H9 (cell line): ENCODE measurements at regions not wholly inside any gene's neighbourhood (a gene's known extent, or its start where the extent isn't known, plus 50 kb on each side); places are given as distances from the start of the nearest gene placed in this dataset.

ENCODE experiments used
- DNase-seq: peaks from one replicate; pipeline ENCODE4 v3.0.0-alpha.2; 2017
- H2AFZ ChIP-seq: one replicate; pipeline ENCODE4 v1.6.1; 2013; ENCODE audit warnings: mild to moderate bottlenecking, low read length, control low read depth, moderate library complexity
- H2AK5ac ChIP-seq: 2 replicates; pipeline ENCODE4 v1.6.1; 2013; ENCODE audit warnings: low read length, control low read depth, mixed read lengths; ENCODE audit not compliant: insufficient read length
- H2BK120ac ChIP-seq: one replicate; pipeline ENCODE4 v1.6.1; 2013; ENCODE audit warnings: low read depth, mild to moderate bottlenecking, low read length, control low read depth, inconsistent platforms; ENCODE audit not compliant: poor library complexity, severe bottlenecking
- H2BK12ac ChIP-seq: 2 replicates; pipeline ENCODE4 v1.6.1; 2013; ENCODE audit warnings: low read length, control low read depth, mixed read lengths, low read depth; ENCODE audit not compliant: insufficient read length
- H2BK15ac ChIP-seq: 2 replicates; pipeline ENCODE4 v1.6.1; 2013; ENCODE audit warnings: low read depth, low read length, control low read depth
- H2BK20ac ChIP-seq: one replicate; pipeline ENCODE4 v1.6.1; 2013; ENCODE audit warnings: low read depth, mild to moderate bottlenecking, low read length, control low read depth, inconsistent platforms; ENCODE audit not compliant: poor library complexity, severe bottlenecking
- H2BK5ac ChIP-seq: 2 replicates; pipeline ENCODE4 v1.6.1; 2013; ENCODE audit warnings: low read length, control low read depth, mixed read lengths; ENCODE audit not compliant: insufficient read length
- H3K14ac ChIP-seq: 2 replicates; pipeline ENCODE4 v1.6.1; 2013; ENCODE audit warnings: low read length, control low read depth; ENCODE audit not compliant: insufficient read depth
- H3K18ac ChIP-seq: 2 replicates; pipeline ENCODE4 v1.6.1; 2013; ENCODE audit warnings: low read depth, mild to moderate bottlenecking, mixed read lengths, low read length, control low read depth; ENCODE audit not compliant: insufficient read length
- H3K23ac ChIP-seq: 2 replicates; pipeline ENCODE4 v1.6.1; 2013; ENCODE audit warnings: low read length, control low read depth, mixed read lengths, low read depth; ENCODE audit not compliant: insufficient read length
- H3K23me2 ChIP-seq: 2 replicates; pipeline ENCODE4 v1.6.1; 2013; ENCODE audit warnings: low read depth, mild to moderate bottlenecking, mixed read lengths, low read length, control low read depth; ENCODE audit not compliant: insufficient read length, poor library complexity, severe bottlenecking
- H3K27ac ChIP-seq: 2 replicates; pipeline ENCODE4 v1.5.1; 2013; ENCODE audit warnings: low read length, control low read depth, mixed read lengths, low read depth; ENCODE audit not compliant: insufficient read length
- H3K27me3 ChIP-seq: 2 replicates; pipeline ENCODE4 v1.6.1; 2013; ENCODE audit warnings: low read length, control low read depth, inconsistent platforms; ENCODE audit not compliant: insufficient read depth
- H3K4ac ChIP-seq: 2 replicates; pipeline ENCODE4 v1.6.1; 2013; ENCODE audit warnings: low read depth, mild to moderate bottlenecking, control low read depth, inconsistent platforms, low read length, moderate library complexity
- H3K4me1 ChIP-seq: 2 replicates; pipeline ENCODE4 v1.6.1; 2013; ENCODE audit warnings: low read length, control low read depth, inconsistent platforms; ENCODE audit not compliant: insufficient read depth
- H3K4me2 ChIP-seq: 2 replicates; pipeline ENCODE4 v1.6.1; 2013; ENCODE audit warnings: low read length, control low read depth, mixed read lengths; ENCODE audit not compliant: insufficient read length, insufficient read depth
- H3K56ac ChIP-seq: 2 replicates; pipeline ENCODE4 v1.6.1; 2013; ENCODE audit warnings: low read depth, mild to moderate bottlenecking, mixed read lengths, low read length, control low read depth; ENCODE audit not compliant: insufficient read length
- H3K79me1 ChIP-seq: 2 replicates; pipeline ENCODE4 v1.6.1; 2013; ENCODE audit warnings: low read depth, mild to moderate bottlenecking, moderate library complexity, low read length, control low read depth, inconsistent platforms; ENCODE audit not compliant: insufficient read depth, poor library complexity, severe bottlenecking
- H3K79me2 ChIP-seq: 2 replicates; pipeline ENCODE4 v1.6.1; 2013; ENCODE audit warnings: low read length, control low read depth, inconsistent platforms; ENCODE audit not compliant: insufficient read depth
- H3K9ac ChIP-seq: 2 replicates; pipeline ENCODE4 v1.6.1; 2013; ENCODE audit warnings: low read length, control low read depth, mixed read lengths; ENCODE audit not compliant: insufficient read length; ENCODE audit errors: extremely low read depth
- H3K9me3 ChIP-seq: one replicate; pipeline ENCODE4 v1.6.1; 2013; ENCODE audit warnings: low read depth, low read length, inconsistent platforms; ENCODE audit not compliant: control insufficient read depth
- H3T11ph ChIP-seq: one replicate; pipeline ENCODE4 v1.6.1; 2013; ENCODE audit warnings: mild to moderate bottlenecking, low read length, control low read depth, inconsistent platforms
- H4K20me1 ChIP-seq: one replicate; pipeline ENCODE4 v1.6.1; 2013; ENCODE audit not compliant: control insufficient read depth, insufficient read length, insufficient read depth
- H4K5ac ChIP-seq: 2 replicates; pipeline ENCODE4 v1.6.1; 2013; ENCODE audit warnings: low read depth, mild to moderate bottlenecking, mixed read lengths, low read length, control low read depth; ENCODE audit not compliant: insufficient read length
- H4K8ac ChIP-seq: replicated peaks from 2 replicates; pipeline ENCODE4 v1.6.1; 2013; ENCODE audit warnings: low read length, control low read depth, mixed read lengths, low read depth; ENCODE audit not compliant: insufficient read length
- H4K91ac ChIP-seq: 2 replicates; pipeline ENCODE4 v1.6.1; 2013; ENCODE audit warnings: low read depth, mild to moderate bottlenecking, moderate library complexity, mixed read lengths, low read length, control low read depth; ENCODE audit not compliant: insufficient read length
- H3K27ac Mint-ChIP-seq, 3 experiments: 2 replicates in 2 of 3; 3 replicates in 1 of 3; pipeline ENCODE4 v1.8.0; 2020 to 2021; ENCODE audit warnings: mixed read lengths in 3 of 3, mild to moderate bottlenecking in 1 of 3, moderate library complexity in 1 of 3
- H3K27me3 Mint-ChIP-seq: 2 replicates; pipeline ENCODE4 v1.8.0; 2021; ENCODE audit warnings: low read depth, mild to moderate bottlenecking, moderate library complexity, mixed read lengths
- H3K36me3 Mint-ChIP-seq, 3 experiments: 2 replicates in 2 of 3; 3 replicates in 1 of 3; pipeline ENCODE4 v1.8.0; 2020 to 2021; ENCODE audit warnings: low read depth in 3 of 3, mixed read lengths in 3 of 3; ENCODE audit not compliant: insufficient read depth in 1 of 3
- H3K4me1 Mint-ChIP-seq, 2 experiments: 2 replicates each; pipeline ENCODE4 v1.8.0; 2020; ENCODE audit warnings: mixed read lengths in 2 of 2
- H3K4me3 Mint-ChIP-seq, 2 experiments: 2 replicates in 1 of 2; 3 replicates in 1 of 2; pipeline ENCODE4 v1.8.0; 2020 to 2021; ENCODE audit warnings: mild to moderate bottlenecking in 2 of 2, mixed read lengths in 2 of 2, moderate library complexity in 1 of 2
- H3K9me3 Mint-ChIP-seq, 2 experiments: 2 replicates in 1 of 2; 3 replicates in 1 of 2; pipeline ENCODE4 v1.8.0; 2020; ENCODE audit warnings: mild to moderate bottlenecking in 2 of 2, mixed read lengths in 2 of 2, moderate library complexity in 1 of 2
- CTCF ChIP-seq: fragments of 200-600 bp; sonication (generic); conservative IDR thresholded peaks from 3 replicates; pipeline ENCODE4 v1.8.0; 2021; ENCODE audit warnings: antibody characterized with exemption, mild to moderate bottlenecking
- WGBS: extraction: QIAGEN DNeasy Blood & Tissue Kit; methylation state at CpG from one replicate; pipeline ENCODE4 v1.1.7; 2013; ENCODE audit warnings: missing lambda C conversion rate, low lambda C conversion rate, mixed read lengths; ENCODE audit not compliant: insufficient read length; ENCODE audit errors: extremely low coverage; 5-methylcytosine and 5-hydroxymethylcytosine counted together

- Histone ChIP-seq H2BK12ac (no peak overlapping the region), H4K8ac (no peak overlapping the region), H4K91ac (no peak overlapping the region), H2AK5ac (no peak overlapping the region), H2BK20ac (no peak overlapping the region), H4K5ac (no peak overlapping the region), H3K4ac (no peak overlapping the region), H3K27ac (no peak overlapping the region), H3K27me3 (no peaks in the 10 kb centered on the region), H3K9me3 (no peaks in the 10 kb centered on the region), H3K9ac (no peak overlapping the region), H3K14ac (no peak overlapping the region), H3K18ac (no peak overlapping the region), H2BK15ac (no peak overlapping the region), H3K56ac (no peak overlapping the region), H2BK5ac (no peak overlapping the region), H3K23ac (no peak overlapping the region), H3K79me1 (no peaks in the 10 kb centered on the region), H3K23me2 (no peaks in the 10 kb centered on the region), H3K4me2 (no peak overlapping the region), H3K79me2 (no peaks in the 10 kb centered on the region), H3T11ph (no peak overlapping the region), H2AFZ (no peak overlapping the region), H2BK120ac (no peak overlapping the region), H3K4me1 (peaks cover 15% of the 10 kb centered on the region; the same call in 1 of the 2 replicates), H4K20me1 (no peaks in the 10 kb centered on the region)
- no peak overlapping the region for H3K4me3 Mint-ChIP-seq
- H3K9me3 Mint-ChIP-seq = peaks cover 0 to 2% of the 10 kb centered on the region in 2 experiments; a peak in 1 of 5 replicates
- H3K27ac Mint-ChIP-seq = 0 out of 7 replicates have a peak overlapping the region, but pooled peaks of 1 of the 3 experiments have one; percentile 40
- H3K4me1 Mint-ChIP-seq = peaks cover 32 to 40% of the 10 kb centered on the region in 2 experiments
- no peaks in the 10 kb centered on the region for H3K36me3 Mint-ChIP-seq
- no peaks in the 10 kb centered on the region for H3K27me3 Mint-ChIP-seq
- DNase-seq = no peak
- TF ChIP-seq CTCF = no peak
- no CpG with 5 or more reads among the region's 2 CpGs for WGBS
Observed at GRCh38 chr6:140049251-140049650, 674.8 kb upstream of the CITED2 start.
